ENCODE measurements at regions not wholly inside any gene's neighbourhood (a gene's known extent, or its start where the extent isn't known, plus 50 kb on each side); places are given as distances from the start of the nearest gene placed in this dataset.

GRCh38 chr3:31378231-31378630 is 154.5 kb upstream of the STT3B start:
- TF ChIP-seq MAX (IDR thresholded peaks at IDR 0.05) (no peak), CTCF (IDR thresholded peaks at IDR 0.05) (no peak), POLR2A (IDR thresholded peaks at IDR 0.05; ENCODE audit: low read length) (no peak), REST (IDR thresholded peaks at IDR 0.05) (no peak), ZC3H11A (IDR thresholded peaks at IDR 0.05) (no peak), RAD21 (conservative IDR thresholded peaks at IDR 0.05 in 1 of 2, IDR thresholded peaks at IDR 0.05 in 1 of 2) (no peak), ELK1 (IDR thresholded peaks at IDR 0.05; ENCODE audit: low read depth, low read length) (no peak), JUNB (IDR thresholded peaks at IDR 0.05) (no peak), JUN (IDR thresholded peaks at IDR 0.05) (no peak), HDAC2 (IDR thresholded peaks at IDR 0.05) (no peak), POLR2AphosphoS2 (conservative IDR thresholded peaks at IDR 0.05; ENCODE audit: low read length) (no peak), RARB (CRISPR knock-in tag; IDR thresholded peaks at IDR 0.05) (no peak), EP300 (IDR thresholded peaks at IDR 0.05) (no peak)

Data from A549 (cell line).